WTC11 (cell line): ENCODE measurements at regions not wholly inside any gene's neighbourhood (a gene's known extent, or its start where the extent isn't known, plus 50 kb on each side); places are given as distances from the start of the nearest gene placed in this dataset.

Experiments
- ATAC-seq: fragments of 200-7000 bp; cut with Tn5 transposase; 2 replicates; pipeline ENCODE4 v1.10.0; 2021; ENCODE audit warnings: mild to moderate bottlenecking, moderate library complexity
- CTCF ChIA-PET: fragments of 300-600 bp; sonication (Branson Sonifier 250); formaldehyde crosslinking; loops from one replicate; lab custom pipeline; 2021; ENCODE audit warnings: antibody characterized with exemption; lab: Charles Lee
- POLR2A ChIA-PET: fragments of 350-600 bp; sonication (Branson Sonifier 250); formaldehyde crosslinking; loops from one replicate; lab custom pipeline; 2021; ENCODE audit warnings: antibody characterized with exemption; lab: Charles Lee
- DNase-seq: peaks from one replicate; pipeline ENCODE4 v3.0.0; 2021; ENCODE audit warnings: low spot score
- H3K27ac Mint-ChIP-seq: 2 replicates; pipeline ENCODE4 v1.8.0; 2021; ENCODE audit warnings: mixed read lengths
- H3K27me3 Mint-ChIP-seq: 2 replicates; pipeline ENCODE4 v1.8.0; 2021; ENCODE audit warnings: low read depth, mild to moderate bottlenecking, moderate library complexity, mixed read lengths
- H3K36me3 Mint-ChIP-seq: 2 replicates; pipeline ENCODE4 v1.8.0; 2021; ENCODE audit warnings: mixed read lengths
- H3K4me1 Mint-ChIP-seq: 2 replicates; pipeline ENCODE4 v1.8.0; 2022; ENCODE audit warnings: mixed read lengths
- H3K4me3 Mint-ChIP-seq: 2 replicates; pipeline ENCODE4 v1.8.0; 2021; ENCODE audit warnings: mild to moderate bottlenecking, moderate library complexity, mixed read lengths
- H3K9me3 Mint-ChIP-seq: 2 replicates; pipeline ENCODE4 v1.8.0; 2021; ENCODE audit warnings: mixed read lengths
- ATF6 ChIP-seq: sonication (generic); formaldehyde crosslinking; IDR thresholded peaks from 2 replicates; pipeline ENCODE4 v1.8.1; 2023; ENCODE audit warnings: mild to moderate bottlenecking, missing genetic modification reagents
- CREB1 ChIP-seq: sonication (generic); formaldehyde crosslinking; IDR thresholded peaks from 2 replicates; pipeline ENCODE4 v1.8.0; 2023; ENCODE audit warnings: mild to moderate bottlenecking, missing genetic modification reagents
- CTCF ChIP-seq: fragments of 200-600 bp; IDR thresholded peaks from 2 replicates; pipeline ENCODE4 v1.8.0; 2022; ENCODE audit warnings: antibody characterized with exemption
- ESRRA ChIP-seq: sonication (generic); formaldehyde crosslinking; IDR thresholded peaks from 2 replicates; pipeline ENCODE4 v1.8.1; 2022; ENCODE audit warnings: mild to moderate bottlenecking, missing genetic modification reagents, borderline replicate concordance
- GABPB1 ChIP-seq: sonication (generic); formaldehyde crosslinking; IDR thresholded peaks from 2 replicates; pipeline ENCODE4 v1.8.1; 2023; ENCODE audit warnings: mild to moderate bottlenecking, missing genetic modification reagents
- NR1H2 ChIP-seq: sonication (generic); formaldehyde crosslinking; IDR thresholded peaks from 2 replicates; pipeline ENCODE4 v1.9.0; 2021; ENCODE audit warnings: mild to moderate bottlenecking, moderate library complexity, missing genetic modification reagents
- NR3C1 ChIP-seq: sonication (generic); formaldehyde crosslinking; conservative IDR thresholded peaks from 2 replicates; pipeline ENCODE4 v1.8.1; 2023; ENCODE audit warnings: low read depth, mild to moderate bottlenecking, missing genetic modification reagents
- SP1 ChIP-seq: sonication (generic); formaldehyde crosslinking; conservative IDR thresholded peaks from 2 replicates; pipeline ENCODE4 v1.8.1; 2022; ENCODE audit warnings: missing genetic modification reagents
- USF1 ChIP-seq: sonication (generic); formaldehyde crosslinking; IDR thresholded peaks from 2 replicates; pipeline ENCODE4 v1.8.0; 2022; ENCODE audit warnings: mild to moderate bottlenecking, missing genetic modification reagents
- ZNF263 ChIP-seq: sonication (generic); formaldehyde crosslinking; IDR thresholded peaks from 2 replicates; pipeline ENCODE4 v1.8.1; 2022; ENCODE audit warnings: low read depth, mild to moderate bottlenecking, moderate library complexity, missing genetic modification reagents
- ZNF317 ChIP-seq: sonication (generic); formaldehyde crosslinking; IDR thresholded peaks from 2 replicates; pipeline ENCODE4 v1.8.1; 2023; ENCODE audit warnings: low read depth, mild to moderate bottlenecking, moderate library complexity, missing genetic modification reagents, borderline replicate concordance
- ZNF423 ChIP-seq: fragments of 250-450 bp; sonication (Bioruptor Pico); IDR thresholded peaks from 2 replicates; pipeline ENCODE4 v2.1.2; 2022; ENCODE audit warnings: mild to moderate bottlenecking, moderate library complexity
- ZNF512 ChIP-seq: sonication (generic); formaldehyde crosslinking; IDR thresholded peaks from 2 replicates; pipeline ENCODE4 v1.8.1; 2022; ENCODE audit warnings: missing genetic modification reagents, borderline replicate concordance
- TF ChIP-seq, protein P1 (sequence below): sonication (generic); formaldehyde crosslinking; IDR thresholded peaks from 2 replicates; pipeline ENCODE4 v1.8.1; 2023; ENCODE audit warnings: mild to moderate bottlenecking, missing genetic modification reagents, moderate library complexity
- TF ChIP-seq, protein P2 (sequence below): fragments of 250-450 bp; sonication (Bioruptor Pico); IDR thresholded peaks from 2 replicates; pipeline ENCODE4 v1.9.0; 2021; ENCODE audit warnings: mild to moderate bottlenecking
- TF ChIP-seq, protein P3 (sequence below): sonication (generic); formaldehyde crosslinking; IDR thresholded peaks from 2 replicates; pipeline ENCODE4 v1.8.1; 2023; ENCODE audit warnings: mild to moderate bottlenecking, missing genetic modification reagents, moderate library complexity
- TF ChIP-seq, protein P4 (sequence below): fragments of 250-450 bp; sonication (Bioruptor Pico); IDR thresholded peaks from 2 replicates; pipeline ENCODE4 v1.9.0; 2021; ENCODE audit warnings: moderate library complexity, mild to moderate bottlenecking, inconsistent platforms, borderline replicate concordance
- TF ChIP-seq, protein P5 (sequence below): sonication (generic); formaldehyde crosslinking; IDR thresholded peaks from 2 replicates; pipeline ENCODE4 v1.8.0; 2023; ENCODE audit warnings: missing genetic modification reagents, mild to moderate bottlenecking, borderline replicate concordance

- TF ChIP-seq ZNF423 (CRISPR knock-in tag) (no peak), CREB1 (CRISPR knock-in tag) (no peak), CTCF (no peak), ESRRA (no peak), ATF6 (CRISPR knock-in tag) (no peak), USF1 (no peak), ZNF317 (CRISPR knock-in tag) (no peak)
- TF ChIP-seq, protein P1, sequence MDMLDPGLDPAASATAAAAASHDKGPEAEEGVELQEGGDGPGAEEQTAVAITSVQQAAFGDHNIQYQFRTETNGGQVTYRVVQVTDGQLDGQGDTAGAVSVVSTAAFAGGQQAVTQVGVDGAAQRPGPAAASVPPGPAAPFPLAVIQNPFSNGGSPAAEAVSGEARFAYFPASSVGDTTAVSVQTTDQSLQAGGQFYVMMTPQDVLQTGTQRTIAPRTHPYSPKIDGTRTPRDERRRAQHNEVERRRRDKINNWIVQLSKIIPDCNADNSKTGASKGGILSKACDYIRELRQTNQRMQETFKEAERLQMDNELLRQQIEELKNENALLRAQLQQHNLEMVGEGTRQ (CRISPR knock-in tag), result no peak
- TF ChIP-seq, protein P2, sequence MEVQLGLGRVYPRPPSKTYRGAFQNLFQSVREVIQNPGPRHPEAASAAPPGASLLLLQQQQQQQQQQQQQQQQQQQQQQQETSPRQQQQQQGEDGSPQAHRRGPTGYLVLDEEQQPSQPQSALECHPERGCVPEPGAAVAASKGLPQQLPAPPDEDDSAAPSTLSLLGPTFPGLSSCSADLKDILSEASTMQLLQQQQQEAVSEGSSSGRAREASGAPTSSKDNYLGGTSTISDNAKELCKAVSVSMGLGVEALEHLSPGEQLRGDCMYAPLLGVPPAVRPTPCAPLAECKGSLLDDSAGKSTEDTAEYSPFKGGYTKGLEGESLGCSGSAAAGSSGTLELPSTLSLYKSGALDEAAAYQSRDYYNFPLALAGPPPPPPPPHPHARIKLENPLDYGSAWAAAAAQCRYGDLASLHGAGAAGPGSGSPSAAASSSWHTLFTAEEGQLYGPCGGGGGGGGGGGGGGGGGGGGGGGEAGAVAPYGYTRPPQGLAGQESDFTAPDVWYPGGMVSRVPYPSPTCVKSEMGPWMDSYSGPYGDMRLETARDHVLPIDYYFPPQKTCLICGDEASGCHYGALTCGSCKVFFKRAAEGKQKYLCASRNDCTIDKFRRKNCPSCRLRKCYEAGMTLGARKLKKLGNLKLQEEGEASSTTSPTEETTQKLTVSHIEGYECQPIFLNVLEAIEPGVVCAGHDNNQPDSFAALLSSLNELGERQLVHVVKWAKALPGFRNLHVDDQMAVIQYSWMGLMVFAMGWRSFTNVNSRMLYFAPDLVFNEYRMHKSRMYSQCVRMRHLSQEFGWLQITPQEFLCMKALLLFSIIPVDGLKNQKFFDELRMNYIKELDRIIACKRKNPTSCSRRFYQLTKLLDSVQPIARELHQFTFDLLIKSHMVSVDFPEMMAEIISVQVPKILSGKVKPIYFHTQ (CRISPR knock-in tag), result no peak
- ATAC-seq, result no peak
- H3K27me3 Mint-ChIP-seq, result peaks cover 2% of the 10 kb centered on the region; the same call in 1 of the 2 replicates
Observed at GRCh38 chr16:77599793-77600415, 122.4 kb upstream of the NUDT7 start.

DNA sequence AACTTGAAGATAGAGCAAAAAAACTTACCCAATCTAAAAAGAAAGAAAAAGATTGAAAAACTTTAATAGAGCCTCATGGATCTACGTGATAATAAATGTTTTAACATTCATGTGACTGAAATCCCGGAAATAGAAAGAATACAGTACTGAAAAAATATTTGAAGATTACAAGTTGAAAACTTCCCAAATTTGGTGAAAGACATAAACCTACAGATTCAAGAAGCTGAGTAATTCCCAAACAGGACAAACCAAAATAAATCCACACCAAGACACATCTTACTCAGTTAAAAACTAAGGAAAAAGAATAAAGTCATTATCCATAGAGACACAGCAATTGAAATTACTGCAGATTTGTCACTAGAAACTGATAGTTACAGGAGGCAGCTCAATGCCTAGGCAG lies 121.8 kb upstream of the NUDT7 start:
- ATAC-seq (no peak), DNase-seq (no peak)
- H3K36me3 Mint-ChIP-seq, result 0 out of 2 replicates have a peak, but pooled peaks cover 13% of the 10 kb centered on the region
- H3K9me3 Mint-ChIP-seq, result peaks cover 16% of the 10 kb centered on the region
- H3K27ac Mint-ChIP-seq, result no peak overlapping the region
- ChIA-PET CTCF (interaction anchor here (0.6 to 1.3 kb wide), 3 partner anchors 163 to 403 kb away, joined by 3 to 4 read pairs (median 3); no protein-coding TSS in a partner anchor), POLR2A (no interaction called here)
- no peak overlapping the region for H3K4me3 Mint-ChIP-seq
- H3K27me3 Mint-ChIP-seq, result peaks cover 2% of the 10 kb centered on the region; the same call in 1 of the 2 replicates
- peaks cover 17% of the 10 kb centered on the region for H3K4me1 Mint-ChIP-seq
- no peak for TF ChIP-seq SP1 (CRISPR knock-in tag)
- TF ChIP-seq NR3C1 (CRISPR knock-in tag), result no peak
- TF ChIP-seq, protein P3, sequence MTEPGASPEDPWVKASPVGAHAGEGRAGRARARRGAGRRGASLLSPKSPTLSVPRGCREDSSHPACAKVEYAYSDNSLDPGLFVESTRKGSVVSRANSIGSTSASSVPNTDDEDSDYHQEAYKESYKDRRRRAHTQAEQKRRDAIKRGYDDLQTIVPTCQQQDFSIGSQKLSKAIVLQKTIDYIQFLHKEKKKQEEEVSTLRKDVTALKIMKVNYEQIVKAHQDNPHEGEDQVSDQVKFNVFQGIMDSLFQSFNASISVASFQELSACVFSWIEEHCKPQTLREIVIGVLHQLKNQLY, result no peak
- no peak for TF ChIP-seq ZNF263
- TF ChIP-seq NR1H2 (CRISPR knock-in tag), result no peak
- TF ChIP-seq ZNF512 (CRISPR knock-in tag), result no peak
- TF ChIP-seq GABPB1 (CRISPR knock-in tag), result no peak
- TF ChIP-seq, protein P4, sequence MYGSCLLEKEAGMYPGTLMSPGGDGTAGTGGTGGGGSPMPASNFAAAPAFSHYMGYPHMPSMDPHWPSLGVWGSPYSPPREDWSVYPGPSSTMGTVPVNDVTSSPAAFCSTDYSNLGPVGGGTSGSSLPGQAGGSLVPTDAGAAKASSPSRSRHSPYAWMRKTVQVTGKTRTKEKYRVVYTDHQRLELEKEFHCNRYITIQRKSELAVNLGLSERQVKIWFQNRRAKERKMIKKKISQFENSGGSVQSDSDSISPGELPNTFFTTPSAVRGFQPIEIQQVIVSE (CRISPR knock-in tag), result no peak
- TF ChIP-seq, protein P5, sequence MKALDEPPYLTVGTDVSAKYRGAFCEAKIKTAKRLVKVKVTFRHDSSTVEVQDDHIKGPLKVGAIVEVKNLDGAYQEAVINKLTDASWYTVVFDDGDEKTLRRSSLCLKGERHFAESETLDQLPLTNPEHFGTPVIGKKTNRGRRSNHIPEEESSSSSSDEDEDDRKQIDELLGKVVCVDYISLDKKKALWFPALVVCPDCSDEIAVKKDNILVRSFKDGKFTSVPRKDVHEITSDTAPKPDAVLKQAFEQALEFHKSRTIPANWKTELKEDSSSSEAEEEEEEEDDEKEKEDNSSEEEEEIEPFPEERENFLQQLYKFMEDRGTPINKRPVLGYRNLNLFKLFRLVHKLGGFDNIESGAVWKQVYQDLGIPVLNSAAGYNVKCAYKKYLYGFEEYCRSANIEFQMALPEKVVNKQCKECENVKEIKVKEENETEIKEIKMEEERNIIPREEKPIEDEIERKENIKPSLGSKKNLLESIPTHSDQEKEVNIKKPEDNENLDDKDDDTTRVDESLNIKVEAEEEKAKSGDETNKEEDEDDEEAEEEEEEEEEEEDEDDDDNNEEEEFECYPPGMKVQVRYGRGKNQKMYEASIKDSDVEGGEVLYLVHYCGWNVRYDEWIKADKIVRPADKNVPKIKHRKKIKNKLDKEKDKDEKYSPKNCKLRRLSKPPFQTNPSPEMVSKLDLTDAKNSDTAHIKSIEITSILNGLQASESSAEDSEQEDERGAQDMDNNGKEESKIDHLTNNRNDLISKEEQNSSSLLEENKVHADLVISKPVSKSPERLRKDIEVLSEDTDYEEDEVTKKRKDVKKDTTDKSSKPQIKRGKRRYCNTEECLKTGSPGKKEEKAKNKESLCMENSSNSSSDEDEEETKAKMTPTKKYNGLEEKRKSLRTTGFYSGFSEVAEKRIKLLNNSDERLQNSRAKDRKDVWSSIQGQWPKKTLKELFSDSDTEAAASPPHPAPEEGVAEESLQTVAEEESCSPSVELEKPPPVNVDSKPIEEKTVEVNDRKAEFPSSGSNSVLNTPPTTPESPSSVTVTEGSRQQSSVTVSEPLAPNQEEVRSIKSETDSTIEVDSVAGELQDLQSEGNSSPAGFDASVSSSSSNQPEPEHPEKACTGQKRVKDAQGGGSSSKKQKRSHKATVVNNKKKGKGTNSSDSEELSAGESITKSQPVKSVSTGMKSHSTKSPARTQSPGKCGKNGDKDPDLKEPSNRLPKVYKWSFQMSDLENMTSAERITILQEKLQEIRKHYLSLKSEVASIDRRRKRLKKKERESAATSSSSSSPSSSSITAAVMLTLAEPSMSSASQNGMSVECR, result no peak

More at GRCh38 chr16:77599793-77600415, 122.4 kb upstream of the NUDT7 start:
- Mint-ChIP-seq H3K4me1 (peaks cover 17% of the 10 kb centered on the region), H3K36me3 (0 out of 2 replicates have a peak, but pooled peaks cover 13% of the 10 kb centered on the region), H3K4me3 (no peak overlapping the region), H3K9me3 (peaks cover 16% of the 10 kb centered on the region), H3K27ac (no peak overlapping the region)
- ChIA-PET CTCF (no interaction called here), POLR2A (no interaction called here)
- DNase-seq, result no peak
